HG02763 (cell line): ENCODE measurements at regions not wholly inside any gene's neighbourhood (a gene's known extent, or its start where the extent isn't known, plus 50 kb on each side); places are given as distances from the start of the nearest gene placed in this dataset.
A peak's percentile ranks its signal among the peaks of the same experiment; 100 is the strongest.

Source experiments
- ATAC-seq: cut with Tn5 transposase; IDR thresholded peaks from one replicate; pipeline ENCODE4 v1.9.1; 2021; ENCODE audit warnings: mild to moderate bottlenecking, moderate library complexity; ENCODE audit not compliant: unreplicated experiment

- ATAC-seq = no peak
Measured at GRCh38 chr5:34483442-34484033, 172.6 kb upstream of the RAI14 start.

- ATAC-seq = no peak
Measured at GRCh38 chr5:34484216-34484920, 171.8 kb upstream of the RAI14 start.

- ATAC-seq = no peak
Measured at GRCh38 chr5:34485768-34486030, 170.4 kb upstream of the RAI14 start.

GRCh38 chr5:34486160-34486848 lies 169.8 kb upstream of the RAI14 start:
- ATAC-seq = no peak

GRCh38 chr5:34486849-34487158 lies 169.3 kb upstream of the RAI14 start:
- no peak for ATAC-seq

- ATAC-seq = no peak
Measured at GRCh38 chr5:34487159-34487879, 168.8 kb upstream of the RAI14 start.

- no peak for ATAC-seq
Measured at GRCh38 chr5:34487956-34488355, 168.2 kb upstream of the RAI14 start.

GRCh38 chr5:34488984-34489383 lies 167.1 kb upstream of the RAI14 start:
- ATAC-seq = no peak

- no peak for ATAC-seq
Measured at GRCh38 chr5:34490506-34491250, 165.4 kb upstream of the RAI14 start.

GRCh38 chr5:34491251-34491620 lies 164.9 kb upstream of the RAI14 start:
- no peak for ATAC-seq

- ATAC-seq = no peak
Measured at GRCh38 chr5:34494111-34494755, 161.9 kb upstream of the RAI14 start.

GRCh38 chr5:34495178-34495577 lies 160.9 kb upstream of the RAI14 start:
- ATAC-seq = no peak

- no peak for ATAC-seq
Measured at GRCh38 chr5:34496260-34496691, 159.9 kb upstream of the RAI14 start.

- no peak for ATAC-seq
Measured at GRCh38 chr5:34496701-34497469, 159.2 kb upstream of the RAI14 start.

GRCh38 chr5:34497470-34497808 lies 158.7 kb upstream of the RAI14 start:
- no peak for ATAC-seq

- ATAC-seq = no peak
Measured at GRCh38 chr5:34498572-34498971, 157.6 kb upstream of the RAI14 start.

- peak; percentile 87 for ATAC-seq
Measured at GRCh38 chr5:34499001-34499734, 157.0 kb upstream of the RAI14 start.

GRCh38 chr5:34500236-34500847 lies 155.8 kb upstream of the RAI14 start:
- ATAC-seq = no peak

GRCh38 chr5:34501016-34501415 lies 155.1 kb upstream of the RAI14 start:
- ATAC-seq = no peak
